ENCODE measurements at regions not wholly inside any gene's neighbourhood (a gene's known extent, or its start where the extent isn't known, plus 50 kb on each side); places are given as distances from the start of the nearest gene placed in this dataset.

GRCh38 chr16:86987746-86988670 lies 329.2 kb downstream of the C16orf95 start (continued):
- TF ChIP-seq ZBTB40 (IDR thresholded peaks at IDR 0.05; ENCODE audit: borderline replicate concordance) (no peak), KLF5 (IDR thresholded peaks at IDR 0.05; ENCODE audit: partially characterized antibody) (no peak), SREBF1 (IDR thresholded peaks at IDR 0.05; ENCODE audit: low read length) (no peak), PAX8 (IDR thresholded peaks at IDR 0.05) (no peak)
- TF ChIP-seq, protein P1, sequence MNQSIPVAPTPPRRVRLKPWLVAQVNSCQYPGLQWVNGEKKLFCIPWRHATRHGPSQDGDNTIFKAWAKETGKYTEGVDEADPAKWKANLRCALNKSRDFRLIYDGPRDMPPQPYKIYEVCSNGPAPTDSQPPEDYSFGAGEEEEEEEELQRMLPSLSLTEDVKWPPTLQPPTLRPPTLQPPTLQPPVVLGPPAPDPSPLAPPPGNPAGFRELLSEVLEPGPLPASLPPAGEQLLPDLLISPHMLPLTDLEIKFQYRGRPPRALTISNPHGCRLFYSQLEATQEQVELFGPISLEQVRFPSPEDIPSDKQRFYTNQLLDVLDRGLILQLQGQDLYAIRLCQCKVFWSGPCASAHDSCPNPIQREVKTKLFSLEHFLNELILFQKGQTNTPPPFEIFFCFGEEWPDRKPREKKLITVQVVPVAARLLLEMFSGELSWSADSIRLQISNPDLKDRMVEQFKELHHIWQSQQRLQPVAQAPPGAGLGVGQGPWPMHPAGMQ (IDR thresholded peaks at IDR 0.05; ENCODE audit: borderline replicate concordance) = no peak
